Astrocyte (in vitro differentiated cells and primary cell): ENCODE measurements at regions not wholly inside any gene's neighbourhood (a gene's known extent, or its start where the extent isn't known, plus 50 kb on each side); places are given as distances from the start of the nearest gene placed in this dataset.

Experiments used
- DNase-seq: peaks from one replicate; pipeline ENCODE4 v3.0.0-alpha.2; 2010; ENCODE audit warnings: low read depth
- FAIRE-seq: peaks from 2 replicates; lab custom pipeline; 2011; peaks lifted over from hg19 to GRCh38; lab: Jason Lieb, UNC
- H2AFZ ChIP-seq: 2 replicates; pipeline ENCODE4 v1.6.0; 2012; ENCODE audit warnings: low read depth, low read length, inconsistent platforms
- H3K27ac ChIP-seq: 2 replicates; pipeline ENCODE4 v1.5.1; 2011; ENCODE audit warnings: low read depth, low read length, inconsistent platforms
- H3K27me3 ChIP-seq: 2 replicates; pipeline ENCODE4 v1.6.0; 2011; ENCODE audit warnings: low read length, inconsistent platforms; ENCODE audit not compliant: insufficient read depth
- H3K36me3 ChIP-seq: 2 replicates; pipeline ENCODE4 v1.5.1; 2011; ENCODE audit warnings: low read length, inconsistent platforms; ENCODE audit not compliant: insufficient read depth
- H3K4me1 ChIP-seq: 2 replicates; pipeline ENCODE4 v1.5.1; 2011; ENCODE audit warnings: low read length, inconsistent platforms; ENCODE audit not compliant: insufficient read depth
- H3K4me2 ChIP-seq: 2 replicates; pipeline ENCODE4 v1.6.0; 2012; ENCODE audit warnings: low read length, inconsistent platforms
- H3K4me3 ChIP-seq: 2 replicates; pipeline ENCODE4 v1.5.1; 2011; ENCODE audit warnings: low read depth, mild to moderate bottlenecking, low read length, inconsistent platforms; ENCODE audit not compliant: insufficient read depth
- H3K79me2 ChIP-seq: 2 replicates; pipeline ENCODE4 v1.6.0; 2012; ENCODE audit warnings: mild to moderate bottlenecking, low read length, inconsistent platforms; ENCODE audit not compliant: insufficient read depth
- H3K9ac ChIP-seq: 2 replicates; pipeline ENCODE4 v1.6.0; 2012; ENCODE audit warnings: mild to moderate bottlenecking, low read length, inconsistent platforms
- H3K9me3 ChIP-seq: 2 replicates; pipeline ENCODE4 v1.5.1; 2012; ENCODE audit warnings: low read depth, mild to moderate bottlenecking, low read length, inconsistent platforms; ENCODE audit not compliant: insufficient read depth
- H4K20me1 ChIP-seq: 2 replicates; pipeline ENCODE4 v1.6.0; 2012; ENCODE audit warnings: low read length, inconsistent platforms; ENCODE audit not compliant: insufficient read depth
- H3K27ac Mint-ChIP-seq: one replicate; pipeline ENCODE4 v1.8.0; 2021; ENCODE audit warnings: mild to moderate bottlenecking, mixed read lengths; ENCODE audit not compliant: unreplicated experiment
- H3K27me3 Mint-ChIP-seq: one replicate; pipeline ENCODE4 v1.8.0; 2021; ENCODE audit warnings: low read depth, mixed read lengths; ENCODE audit not compliant: unreplicated experiment
- H3K36me3 Mint-ChIP-seq: one replicate; pipeline ENCODE4 v1.8.0; 2021; ENCODE audit warnings: low read depth, mixed read lengths; ENCODE audit not compliant: unreplicated experiment
- H3K4me1 Mint-ChIP-seq: one replicate; pipeline ENCODE4 v1.8.0; 2021; ENCODE audit warnings: low read depth, mixed read lengths; ENCODE audit not compliant: unreplicated experiment
- H3K4me3 Mint-ChIP-seq: one replicate; pipeline ENCODE4 v1.8.0; 2021; ENCODE audit warnings: mild to moderate bottlenecking, moderate library complexity, mixed read lengths; ENCODE audit not compliant: unreplicated experiment
- H3K9me3 Mint-ChIP-seq: one replicate; pipeline ENCODE4 v1.8.0; 2021; ENCODE audit warnings: mild to moderate bottlenecking, mixed read lengths; ENCODE audit not compliant: unreplicated experiment
- EZH2 ChIP-seq: IDR thresholded peaks from 2 replicates; pipeline ENCODE4 v1.6.1; 2012; ENCODE audit warnings: mild to moderate bottlenecking, low read length, inconsistent platforms; ENCODE audit not compliant: insufficient read depth
- TF ChIP-seq, protein P1 (sequence below): IDR thresholded peaks from 2 replicates; pipeline ENCODE4 v1.5.1; 2011; ENCODE audit warnings: low read depth, mild to moderate bottlenecking, inconsistent platforms, low read length, moderate library complexity; ENCODE audit not compliant: insufficient read depth

DNA sequence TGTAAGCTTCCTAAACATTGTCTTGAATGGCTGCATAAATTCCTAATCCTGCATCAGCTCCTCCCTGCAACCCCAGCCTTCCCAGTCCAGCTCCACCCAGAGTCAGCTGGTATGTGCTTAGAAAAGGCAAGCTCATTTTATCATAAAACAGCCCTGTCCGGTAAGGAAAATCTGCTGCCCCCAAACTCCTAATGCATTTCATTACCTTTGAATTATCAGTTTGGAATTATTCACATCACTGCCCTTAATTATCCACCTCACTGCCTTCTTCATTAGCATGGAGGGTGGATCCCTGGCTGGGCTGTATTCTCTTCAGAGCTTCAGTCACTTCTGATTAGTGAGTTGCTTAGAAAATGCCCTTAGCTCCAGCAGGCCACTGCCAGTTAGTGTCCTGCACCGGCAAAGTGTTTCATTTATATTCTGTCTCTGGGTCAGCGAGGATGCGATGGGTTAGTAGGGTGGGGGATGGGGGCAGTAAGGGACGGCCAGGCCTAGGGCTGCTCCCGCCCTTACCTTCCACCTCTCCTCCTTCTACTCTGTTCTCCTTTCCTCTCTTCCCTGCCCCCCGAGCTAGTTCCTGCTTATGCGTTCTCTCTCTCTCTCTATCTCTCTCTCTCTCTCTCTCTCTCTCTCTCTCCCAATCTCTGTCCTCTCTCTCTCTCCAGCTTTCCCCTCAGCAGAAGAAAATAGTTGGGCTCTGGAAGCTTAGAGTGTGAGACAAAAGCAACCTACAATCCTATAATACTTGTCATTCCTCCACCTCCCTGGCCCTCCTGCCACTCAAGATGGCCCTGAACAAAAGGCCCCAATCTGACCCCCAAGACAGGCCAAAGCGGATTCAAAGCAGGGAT, 174.8 kb upstream of the KLF3 start:
- Histone ChIP-seq H3K9me3 (no peaks in the 10 kb centered on the region), H3K36me3 (no peaks in the 10 kb centered on the region), H2AFZ (peak overlapping the region; percentile 67), H3K9ac (no peak overlapping the region), H3K27me3 (no peaks in the 10 kb centered on the region), H3K79me2 (no peaks in the 10 kb centered on the region), H4K20me1 (no peaks in the 10 kb centered on the region), H3K27ac (no peak overlapping the region), H3K4me3 (no peak overlapping the region), H3K4me2 (peak overlapping the region; percentile 17), H3K4me1 (peaks cover 4% of the 10 kb centered on the region)
- Mint-ChIP-seq H3K4me1 (peaks cover 18% of the 10 kb centered on the region), H3K4me3 (peak overlapping the region; percentile 5), H3K27me3 (no peaks in the 10 kb centered on the region), H3K9me3 (no peaks in the 10 kb centered on the region), H3K36me3 (no peaks in the 10 kb centered on the region), H3K27ac (peak overlapping the region; percentile 97)
- TF ChIP-seq EZH2: no peak
- TF ChIP-seq, protein P1, sequence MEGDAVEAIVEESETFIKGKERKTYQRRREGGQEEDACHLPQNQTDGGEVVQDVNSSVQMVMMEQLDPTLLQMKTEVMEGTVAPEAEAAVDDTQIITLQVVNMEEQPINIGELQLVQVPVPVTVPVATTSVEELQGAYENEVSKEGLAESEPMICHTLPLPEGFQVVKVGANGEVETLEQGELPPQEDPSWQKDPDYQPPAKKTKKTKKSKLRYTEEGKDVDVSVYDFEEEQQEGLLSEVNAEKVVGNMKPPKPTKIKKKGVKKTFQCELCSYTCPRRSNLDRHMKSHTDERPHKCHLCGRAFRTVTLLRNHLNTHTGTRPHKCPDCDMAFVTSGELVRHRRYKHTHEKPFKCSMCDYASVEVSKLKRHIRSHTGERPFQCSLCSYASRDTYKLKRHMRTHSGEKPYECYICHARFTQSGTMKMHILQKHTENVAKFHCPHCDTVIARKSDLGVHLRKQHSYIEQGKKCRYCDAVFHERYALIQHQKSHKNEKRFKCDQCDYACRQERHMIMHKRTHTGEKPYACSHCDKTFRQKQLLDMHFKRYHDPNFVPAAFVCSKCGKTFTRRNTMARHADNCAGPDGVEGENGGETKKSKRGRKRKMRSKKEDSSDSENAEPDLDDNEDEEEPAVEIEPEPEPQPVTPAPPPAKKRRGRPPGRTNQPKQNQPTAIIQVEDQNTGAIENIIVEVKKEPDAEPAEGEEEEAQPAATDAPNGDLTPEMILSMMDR: no peak
- FAIRE-seq (no peak), DNase-seq (no peak)

DNA sequence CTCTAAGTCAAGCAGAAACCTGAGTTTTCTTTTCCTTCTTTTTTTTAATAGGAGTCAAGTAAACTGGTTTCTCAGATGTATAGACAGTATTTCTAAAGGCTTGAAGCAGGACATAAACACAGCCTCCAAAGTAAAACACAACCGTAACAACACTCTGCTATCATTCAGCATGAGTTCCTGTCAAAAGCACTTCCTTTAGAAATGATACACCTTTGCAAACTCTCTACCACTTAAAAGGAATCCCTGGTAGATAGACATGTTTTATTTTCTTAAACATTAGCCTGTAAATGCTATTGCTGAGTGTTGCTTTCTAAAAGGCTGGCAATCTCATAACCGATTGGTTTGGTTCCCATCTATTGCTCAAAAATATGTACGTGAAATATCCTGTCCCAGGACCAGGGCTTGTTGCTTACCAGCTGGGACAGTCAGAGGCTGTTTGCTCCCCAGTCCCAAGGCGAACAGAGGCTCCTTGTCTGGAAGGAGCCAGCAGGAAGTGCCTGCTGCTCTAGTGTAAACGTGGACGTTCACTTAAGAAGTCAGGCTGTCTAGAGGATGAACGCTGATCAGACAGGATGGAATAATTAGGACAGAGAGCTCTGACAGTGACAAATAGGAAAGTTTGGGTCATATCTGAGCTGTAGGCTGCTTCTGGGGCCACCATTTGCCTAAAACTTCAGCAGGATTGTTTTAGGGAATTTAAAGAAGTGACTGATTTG, 173.9 kb upstream of the KLF3 start:
- Histone ChIP-seq H3K27ac (no peak overlapping the region), H3K27me3 (no peaks in the 10 kb centered on the region), H3K36me3 (no peaks in the 10 kb centered on the region), H3K4me1 (peaks cover 4% of the 10 kb centered on the region), H2AFZ (peak overlapping the region; percentile 67), H4K20me1 (no peaks in the 10 kb centered on the region), H3K4me2 (peak overlapping the region; percentile 57), H3K9me3 (no peaks in the 10 kb centered on the region), H3K4me3 (no peak overlapping the region), H3K79me2 (no peaks in the 10 kb centered on the region), H3K9ac (peak overlapping the region; percentile 42)
- H3K4me3 Mint-ChIP-seq: no peak overlapping the region
- H3K27ac Mint-ChIP-seq: peak overlapping the region; percentile 97
- no peaks in the 10 kb centered on the region for H3K27me3 Mint-ChIP-seq
- no peaks in the 10 kb centered on the region for H3K9me3 Mint-ChIP-seq
- peak; percentile 33 for DNase-seq
- no peaks in the 10 kb centered on the region for H3K36me3 Mint-ChIP-seq
- FAIRE-seq: no peak
- H3K4me1 Mint-ChIP-seq: peaks cover 18% of the 10 kb centered on the region
- TF ChIP-seq, protein P1: no peak
- no peak for TF ChIP-seq EZH2
